CD4-positive, CD25-positive, alpha-beta regulatory T cell (primary cell): ENCODE measurements at regions not wholly inside any gene's neighbourhood (a gene's known extent, or its start where the extent isn't known, plus 50 kb on each side); places are given as distances from the start of the nearest gene placed in this dataset.

Experiments
- ATAC-seq, 2 donors: fragments of 150-1000 bp; cut with Tn5 transposase; one replicate each; pipeline ENCODE4 v1.10.0; 2021; ENCODE audit warnings: low read depth in 2 of 2, moderate number of reproducible peaks in 2 of 2, moderate library complexity in 1 of 2
- DNase-seq, 3 donors: peaks; one replicate each; pipeline versions ENCODE4 v3.0.0 to v3.0.0-alpha.2; 2012 to 2022; ENCODE audit warnings: mixed read lengths in 1 of 3
- H3K27ac ChIP-seq: one replicate; pipeline ENCODE4 v1.7.0; 2013; ENCODE audit warnings: mild to moderate bottlenecking, low read length; ENCODE audit not compliant: insufficient read depth, poor library complexity, severe bottlenecking
- H3K27me3 ChIP-seq: one replicate; pipeline ENCODE4 v1.7.0; 2013; ENCODE audit warnings: low read length; ENCODE audit not compliant: control insufficient read depth, insufficient read depth
- H3K36me3 ChIP-seq: one replicate; pipeline ENCODE4 v1.7.0; 2013; ENCODE audit warnings: mild to moderate bottlenecking, low read length, moderate library complexity; ENCODE audit not compliant: control insufficient read depth, insufficient read depth
- H3K4me1 ChIP-seq: 2 replicates; pipeline ENCODE4 v1.7.0; 2013; ENCODE audit warnings: mild to moderate bottlenecking, low read length; ENCODE audit not compliant: insufficient read depth, control insufficient read depth, poor library complexity, severe bottlenecking
- H3K4me3 ChIP-seq: one replicate; pipeline ENCODE4 v1.7.0; 2013; ENCODE audit warnings: low read depth, mild to moderate bottlenecking, low read length, moderate library complexity
- H3K9me3 ChIP-seq, 2 experiments: 1 replicate in 1 of 2; 2 replicates in 1 of 2; pipeline ENCODE4 v1.7.0; 2013; ENCODE audit warnings: low read length in 2 of 2, mild to moderate bottlenecking in 1 of 2, moderate library complexity in 1 of 2; ENCODE audit not compliant: control insufficient read depth in 2 of 2
- H3K27ac Mint-ChIP-seq, 3 donors: one replicate each; pipeline ENCODE4 v1.8.0; 2020 to 2022; ENCODE audit warnings: mild to moderate bottlenecking in 3 of 3, mixed read lengths in 3 of 3, moderate library complexity in 2 of 3
- H3K27me3 Mint-ChIP-seq: one replicate; pipeline ENCODE4 v1.8.0; 2022; ENCODE audit warnings: mild to moderate bottlenecking, mixed read lengths
- H3K36me3 Mint-ChIP-seq: one replicate; pipeline ENCODE4 v1.8.0; 2020; ENCODE audit warnings: mixed read lengths
- H3K4me1 Mint-ChIP-seq, 4 donors: one replicate each; pipeline ENCODE4 v1.8.0; 2020 to 2022; ENCODE audit warnings: mixed read lengths in 4 of 4, mild to moderate bottlenecking in 1 of 4
- H3K4me3 Mint-ChIP-seq, 4 donors: one replicate each; pipeline ENCODE4 v1.8.0; 2020 to 2022; ENCODE audit warnings: mild to moderate bottlenecking in 4 of 4, mixed read lengths in 4 of 4, moderate library complexity in 3 of 4
- H3K9me3 Mint-ChIP-seq, 7 donors: one replicate each; pipeline ENCODE4 v1.8.0; 2020 to 2022; ENCODE audit warnings: mixed read lengths in 7 of 7, mild to moderate bottlenecking in 3 of 7, moderate library complexity in 2 of 7

- Histone ChIP-seq H3K36me3 (no peaks in the 10 kb centered on the region), H3K4me1 (no peaks in the 10 kb centered on the region), H3K27ac (no peak overlapping the region), H3K27me3 (no peaks in the 10 kb centered on the region), H3K4me3 (no peak overlapping the region), H3K9me3 (peaks cover 0 to 2% of the 10 kb centered on the region in 2 experiments)
- H3K36me3 Mint-ChIP-seq, result no peaks in the 10 kb centered on the region
- no peak for ATAC-seq
- no peaks in the 10 kb centered on the region for H3K27me3 Mint-ChIP-seq
- no peak overlapping the region for H3K4me3 Mint-ChIP-seq
- no peak overlapping the region for H3K27ac Mint-ChIP-seq
- peaks cover 0 to 12% (median 4%) of the 10 kb centered on the region in 7 donors for H3K9me3 Mint-ChIP-seq
- no peak for DNase-seq
- no peaks in the 10 kb centered on the region for H3K4me1 Mint-ChIP-seq
These were observed 198.6 kb downstream of the FLRT2 start for GRCh38 chr14:85728476-85729065.

- peaks cover 0 to 5% of the 10 kb centered on the region in 2 experiments for H3K9me3 ChIP-seq
- Mint-ChIP-seq H3K27me3 (no peaks in the 10 kb centered on the region), H3K4me1 (no peaks in the 10 kb centered on the region), H3K27ac (no peak overlapping the region), H3K9me3 (peaks cover 2 to 12% (median 6%) of the 10 kb centered on the region in 7 donors), H3K36me3 (no peaks in the 10 kb centered on the region), H3K4me3 (no peak overlapping the region)
- no peaks in the 10 kb centered on the region for H3K27me3 ChIP-seq
- no peak for DNase-seq
- H3K4me3 ChIP-seq, result no peak overlapping the region
- no peak overlapping the region for H3K27ac ChIP-seq
- ATAC-seq, result no peak
- no peaks in the 10 kb centered on the region for H3K4me1 ChIP-seq
- H3K36me3 ChIP-seq, result no peaks in the 10 kb centered on the region
These were observed 184.1 kb downstream of the FLRT2 start for GRCh38 chr14:85714069-85714468.

GRCh38 chr14:85711620-85712019 is 181.7 kb downstream of the FLRT2 start:
- Histone ChIP-seq H3K9me3 (no peaks in the 10 kb centered on the region), H3K4me3 (no peak overlapping the region), H3K4me1 (no peaks in the 10 kb centered on the region), H3K27ac (no peak overlapping the region), H3K27me3 (no peaks in the 10 kb centered on the region), H3K36me3 (no peaks in the 10 kb centered on the region)
- Mint-ChIP-seq H3K4me3 (no peak overlapping the region), H3K27ac (no peak overlapping the region), H3K36me3 (no peaks in the 10 kb centered on the region), H3K27me3 (no peaks in the 10 kb centered on the region), H3K4me1 (no peaks in the 10 kb centered on the region), H3K9me3 (peaks cover 2 to 11% (median 5%) of the 10 kb centered on the region in 7 donors)
- no peak for ATAC-seq
- no peak for DNase-seq
